Right lung (tissue), 2 donors: ENCODE measurements at regions not wholly inside any gene's neighbourhood (a gene's known extent, or its start where the extent isn't known, plus 50 kb on each side); places are given as distances from the start of the nearest gene placed in this dataset.

Experiments used
- DNase-seq, 2 donors: peaks; one replicate each; pipeline ENCODE4 v3.0.0-alpha.2; 2013

DNA sequence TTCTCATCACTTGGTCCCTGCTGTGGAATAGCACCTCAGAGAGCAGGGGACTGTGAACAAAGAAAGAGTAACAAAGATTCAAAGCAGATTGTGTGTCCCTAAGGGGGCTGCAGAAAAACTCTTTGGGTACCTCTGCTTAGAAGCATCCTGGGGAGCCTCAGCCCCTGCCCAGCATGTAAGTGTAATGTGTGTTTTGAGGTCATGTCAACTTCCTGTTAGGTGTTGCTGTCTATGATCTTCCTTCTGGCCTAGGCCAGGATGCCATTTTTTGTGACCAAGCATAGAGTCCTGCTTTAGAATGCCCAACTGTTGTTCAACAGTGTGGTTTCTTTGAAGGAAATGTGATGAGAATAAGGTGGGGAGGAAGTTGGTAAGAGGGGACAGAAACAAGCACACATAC, 77.1 kb upstream of the BCL6 start:
- no peak for DNase-seq

DNA sequence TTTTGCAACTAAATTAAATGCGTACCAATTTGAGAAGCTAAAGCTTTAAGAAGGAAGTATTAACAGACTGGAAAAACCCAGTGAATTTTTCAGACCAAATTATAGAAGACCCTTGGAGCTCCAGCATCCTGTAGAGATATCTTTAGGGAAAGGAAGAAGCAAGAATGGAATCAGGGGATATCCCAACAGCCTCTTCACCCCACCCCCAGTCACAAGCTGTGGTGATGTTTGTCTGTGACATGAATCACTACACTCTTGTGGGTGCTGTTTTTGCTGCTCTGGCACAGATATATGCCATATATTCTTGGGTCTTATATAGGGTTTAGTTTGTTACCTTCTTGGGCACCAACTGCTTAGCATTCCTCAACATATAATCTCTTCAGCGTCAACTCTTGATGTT, 78.5 kb upstream of the BCL6 start:
- DNase-seq: no peak

DNA sequence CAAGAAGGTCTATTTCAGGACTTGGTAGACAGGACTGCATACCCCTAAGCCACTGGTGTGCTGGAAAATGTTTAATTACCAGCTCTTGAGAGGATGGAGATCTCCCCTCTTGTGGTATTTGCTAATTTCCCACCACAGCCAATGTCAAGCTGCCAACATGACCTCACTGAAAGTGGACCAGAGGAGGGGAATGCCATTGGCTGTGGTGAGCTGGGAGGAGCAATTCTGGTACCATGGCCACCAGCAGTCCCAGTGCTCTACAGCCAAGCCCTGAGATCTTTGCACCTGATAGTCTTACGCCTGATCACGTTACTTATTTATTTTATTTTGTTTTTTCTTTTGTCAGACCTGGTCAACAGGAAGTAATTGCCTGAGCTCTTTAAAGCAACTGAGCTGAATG, 82.5 kb upstream of the BCL6 start:
- DNase-seq: no peak

DNA sequence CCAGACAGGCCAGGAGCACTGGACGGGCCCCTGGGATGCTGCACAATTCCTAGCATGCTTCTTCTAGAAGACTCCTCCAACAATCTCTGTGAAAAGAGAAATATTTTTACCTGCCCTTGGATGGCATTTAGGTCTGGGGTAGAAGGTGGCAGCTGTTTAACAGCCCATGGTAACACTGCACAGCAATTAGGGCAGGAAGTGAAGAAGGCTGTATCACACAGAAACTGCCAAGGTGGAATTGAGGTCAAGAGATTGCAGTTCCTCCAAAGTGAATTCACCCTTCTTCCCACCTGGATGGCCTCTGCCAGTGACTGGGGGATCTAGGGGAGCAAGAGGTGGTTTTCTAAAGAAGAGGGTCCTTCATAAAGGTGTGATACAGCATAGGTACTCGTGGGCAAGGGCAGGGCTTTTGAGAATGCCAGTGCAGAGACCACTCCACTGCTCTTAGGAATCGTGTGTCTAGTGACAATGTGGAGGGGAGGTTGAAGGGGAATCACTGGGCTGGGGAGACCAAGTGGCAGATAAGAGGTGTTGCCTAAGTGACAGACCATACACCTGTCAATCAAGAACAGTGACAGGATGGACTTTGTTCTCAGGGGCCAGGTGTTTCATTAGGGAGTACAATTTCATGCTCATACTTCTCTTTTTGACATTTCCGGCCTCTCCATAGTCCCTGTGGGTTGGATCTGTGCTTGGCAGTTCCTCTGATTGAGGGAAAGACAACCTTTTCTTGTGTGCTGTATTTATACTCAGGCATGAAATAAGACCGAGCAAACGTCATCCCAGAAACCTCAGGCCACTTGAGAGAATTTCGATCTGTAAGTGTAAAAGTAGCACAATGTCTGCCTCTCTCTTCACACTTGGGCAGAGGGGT, 83.5 kb upstream of the BCL6 start:
- no peak for DNase-seq

DNA sequence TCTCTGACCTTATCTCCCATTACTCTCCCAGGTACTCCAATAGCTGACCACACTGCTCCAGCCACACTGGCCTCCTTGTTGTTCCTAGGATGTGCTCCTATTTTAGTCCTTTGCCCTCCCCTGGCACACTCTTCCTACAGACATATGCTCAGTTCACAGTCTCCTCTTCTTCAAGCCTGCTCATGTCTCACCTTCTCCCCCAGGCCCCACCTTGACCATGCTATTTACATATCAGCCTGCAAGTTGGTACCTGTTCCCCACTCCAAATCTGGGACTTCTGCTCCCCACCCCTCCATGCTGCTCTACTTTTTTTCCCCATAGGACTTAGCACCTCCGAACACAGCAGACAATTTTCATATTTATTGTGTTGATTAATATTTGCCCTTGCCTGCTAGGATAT, 84.9 kb upstream of the BCL6 start:
- no peak for DNase-seq

DNA sequence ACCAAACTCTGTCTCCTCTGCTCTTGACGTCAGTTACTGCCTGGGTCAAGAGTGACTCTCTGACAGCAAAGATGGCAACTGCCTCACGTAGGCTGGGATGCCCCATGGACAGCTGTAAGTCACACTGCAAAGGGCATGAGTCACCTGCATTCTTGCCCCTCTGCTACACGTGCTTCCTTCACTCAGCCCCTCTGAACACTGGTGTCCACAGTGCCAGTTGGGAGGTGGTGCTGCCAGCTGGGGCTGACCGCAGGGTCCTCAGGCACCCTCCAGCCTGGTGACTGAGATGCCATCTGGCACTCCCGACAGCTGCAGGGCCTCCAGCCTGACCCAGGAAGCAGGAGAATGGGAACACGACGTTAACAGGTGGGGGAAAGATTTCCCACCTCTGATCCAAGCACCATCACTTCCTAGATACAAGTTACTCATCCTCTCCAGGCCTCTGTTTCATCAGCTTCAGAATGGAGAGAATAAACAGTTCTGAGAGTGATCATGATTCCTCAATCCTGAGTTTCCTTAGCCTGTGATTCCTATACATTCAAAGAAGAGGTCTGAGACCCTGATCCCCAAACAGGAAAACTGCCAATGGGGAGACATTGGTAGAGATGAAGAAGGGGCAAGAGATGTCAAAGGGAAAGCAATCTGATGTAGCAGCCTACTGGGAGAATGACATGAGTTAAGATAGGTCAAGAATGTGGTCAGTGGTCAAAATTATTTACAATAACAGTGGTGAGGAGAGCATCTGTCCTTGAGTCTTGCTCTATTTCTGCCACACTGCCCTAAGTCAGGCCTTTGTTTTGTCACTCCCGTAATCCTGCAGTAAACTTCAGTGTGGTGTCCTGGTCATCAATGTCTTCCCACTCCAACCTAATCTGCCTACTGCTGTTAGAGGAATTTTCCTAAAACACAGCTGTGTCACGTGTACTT, 86.1 kb upstream of the BCL6 start:
- no peak for DNase-seq

DNA sequence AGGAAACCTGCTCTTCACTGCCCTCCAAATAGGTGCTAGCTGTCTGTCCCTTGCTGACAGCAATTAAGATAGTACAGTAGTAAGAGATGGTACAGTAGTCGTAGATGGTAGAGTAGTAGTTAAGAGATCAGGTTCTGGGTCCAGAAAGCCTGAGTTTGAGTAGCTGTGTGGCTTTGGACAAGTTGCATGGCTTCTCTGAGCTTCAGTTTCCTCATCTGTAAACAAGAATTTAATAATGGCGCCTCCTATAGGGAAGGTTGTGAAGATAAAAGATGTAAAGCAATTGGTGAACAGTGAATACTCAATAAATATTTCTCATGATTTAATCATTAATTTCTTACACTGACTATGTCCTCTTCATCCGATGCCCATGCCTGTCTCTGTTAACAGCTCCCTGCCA, 86.9 kb upstream of the BCL6 start:
- DNase-seq: no peak

DNA sequence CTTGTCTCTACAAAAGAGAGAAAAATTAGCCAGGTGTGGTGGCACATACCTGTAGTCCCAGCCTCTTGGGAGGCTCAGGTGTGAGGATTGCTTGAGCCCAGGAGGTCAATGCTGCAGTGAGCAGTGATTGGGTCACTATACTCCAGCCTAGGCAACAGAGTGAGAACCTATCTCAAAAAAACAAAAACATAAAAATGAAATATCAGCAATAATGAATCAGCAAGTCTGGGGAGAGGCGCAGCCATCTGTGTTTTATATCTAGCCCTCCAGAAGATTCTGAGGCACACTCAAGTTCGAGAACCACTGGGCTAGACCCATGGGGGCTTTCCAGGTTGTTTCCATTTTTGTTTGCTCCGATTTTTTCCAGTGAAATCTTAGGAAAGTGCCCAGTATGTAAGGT, 88.1 kb upstream of the BCL6 start:
- DNase-seq: no peak

DNA sequence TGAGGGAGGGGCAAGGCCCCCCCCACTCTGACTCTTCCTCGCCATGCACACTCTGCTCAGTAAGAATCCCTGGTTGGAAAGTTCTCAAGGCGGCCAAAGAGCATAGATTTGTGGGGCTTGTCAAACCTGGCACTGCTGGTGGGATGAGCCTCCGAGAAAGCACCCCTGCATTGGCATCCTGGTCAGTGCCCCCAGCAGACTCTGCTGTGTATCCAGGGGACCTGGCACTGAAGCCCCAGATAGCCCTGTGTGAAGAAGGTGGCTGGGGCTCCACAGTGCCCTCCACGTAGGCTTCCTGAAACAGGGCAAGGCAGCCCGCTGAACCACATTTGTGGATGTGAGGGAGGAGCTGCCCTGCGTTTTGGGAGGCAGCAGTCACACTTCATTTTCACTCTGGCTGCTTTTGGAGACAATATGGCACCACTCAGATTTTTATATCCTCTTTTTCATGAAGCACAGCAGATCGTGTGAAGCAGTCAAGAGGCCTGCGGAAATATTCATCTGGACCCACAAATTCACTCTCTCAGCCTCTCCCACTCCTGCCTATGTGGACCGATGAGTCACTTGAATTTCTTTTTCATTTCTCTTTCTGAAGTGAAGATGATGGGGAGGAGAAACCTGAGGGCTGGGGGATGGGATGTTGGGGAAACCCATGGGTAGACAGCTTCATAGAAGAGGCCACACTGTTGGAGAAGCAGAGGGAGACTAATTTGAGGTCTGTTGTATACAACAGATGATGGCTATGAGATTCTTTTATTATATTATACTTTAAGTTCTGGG, 88.7 kb upstream of the BCL6 start:
- no peak for DNase-seq

DNA sequence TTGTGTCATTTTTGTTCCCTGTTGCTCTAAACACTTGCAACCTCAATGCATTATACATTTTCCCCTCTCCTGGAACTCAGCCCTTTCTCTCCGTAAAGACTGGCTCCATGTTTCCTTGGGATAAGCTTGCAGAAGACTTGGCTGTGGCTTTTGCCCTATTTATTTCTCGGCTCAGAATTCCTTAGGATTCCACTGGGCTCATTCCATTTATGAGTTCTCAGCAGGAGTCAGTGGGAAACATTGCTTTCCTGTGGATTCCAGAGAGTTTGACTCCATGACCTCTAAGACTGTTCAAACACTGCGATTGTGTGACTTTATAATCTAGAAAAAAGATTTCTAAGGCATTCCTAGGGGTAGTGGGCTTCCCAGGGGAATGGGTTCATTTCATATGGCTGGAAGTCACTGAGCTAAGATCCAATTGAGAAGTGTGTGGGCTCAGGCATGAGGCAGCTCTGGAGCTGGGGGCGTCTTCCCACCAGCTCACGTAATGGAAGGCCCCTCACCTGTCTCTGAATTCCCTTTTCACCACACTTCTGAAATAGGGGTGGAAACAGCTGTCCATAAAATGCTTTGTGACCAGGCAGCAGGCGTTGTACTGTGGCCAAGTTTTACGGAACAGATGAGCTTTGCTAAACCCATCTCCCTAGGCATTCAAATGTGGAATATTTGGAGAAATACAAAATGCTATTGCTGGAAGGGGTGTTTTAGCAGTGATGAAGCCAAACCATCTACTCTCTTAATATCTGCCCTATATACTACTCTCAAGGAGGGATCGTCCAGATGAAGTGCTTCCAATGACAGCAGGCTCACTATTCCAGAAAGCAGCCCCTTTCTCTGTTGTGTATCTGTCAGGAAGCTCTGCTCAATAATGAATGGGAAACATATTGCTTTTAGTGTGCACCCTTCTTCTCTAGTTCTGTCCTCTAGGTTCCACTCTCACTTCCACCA, 91.8 kb upstream of the BCL6 start:
- DNase-seq: no peak

DNA sequence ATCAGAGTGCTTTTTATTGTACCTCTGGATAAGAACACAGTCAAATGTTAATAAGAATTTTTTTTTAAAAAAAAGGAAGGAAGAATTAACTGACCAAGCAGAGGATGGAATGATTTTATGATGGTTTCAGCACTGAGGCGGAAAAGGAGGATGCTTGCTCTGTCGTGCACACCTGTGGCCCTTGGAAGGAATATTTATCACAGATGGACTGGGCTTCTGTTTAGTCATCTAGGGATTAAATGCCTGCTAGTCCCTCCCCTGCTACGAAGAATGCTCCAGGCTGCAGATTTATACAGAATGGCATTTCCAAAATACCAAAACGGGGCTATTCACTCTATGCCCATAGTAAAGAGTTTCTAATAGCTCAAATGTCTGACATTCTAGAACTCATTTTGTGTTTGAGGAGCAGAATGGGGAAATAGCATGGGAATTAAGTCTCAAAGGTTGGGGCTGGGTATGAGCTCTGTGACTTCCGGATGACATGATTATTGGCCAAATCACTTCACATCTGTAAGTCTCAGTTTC, 92.8 kb upstream of the BCL6 start:
- DNase-seq: no peak

DNA sequence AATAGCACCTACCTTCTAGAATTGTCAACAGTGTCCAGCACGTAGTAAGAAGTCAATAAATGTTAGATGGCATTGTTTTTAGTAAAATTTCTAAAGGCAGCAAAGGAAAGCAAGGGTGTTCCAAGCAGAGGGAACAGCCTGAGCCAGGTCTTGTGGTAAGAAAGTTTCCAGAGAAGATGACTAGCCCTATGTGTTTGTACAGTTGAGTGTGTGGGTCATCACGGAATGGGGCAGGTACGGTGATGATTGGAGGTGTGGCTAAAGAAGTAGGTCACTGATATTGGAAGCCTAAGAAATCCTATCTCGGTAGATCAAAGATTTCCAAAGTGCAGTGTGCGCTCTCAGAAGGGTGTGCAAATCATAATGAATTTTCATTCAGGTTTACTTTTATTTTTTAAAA, 94.2 kb upstream of the BCL6 start:
- no peak for DNase-seq

DNA sequence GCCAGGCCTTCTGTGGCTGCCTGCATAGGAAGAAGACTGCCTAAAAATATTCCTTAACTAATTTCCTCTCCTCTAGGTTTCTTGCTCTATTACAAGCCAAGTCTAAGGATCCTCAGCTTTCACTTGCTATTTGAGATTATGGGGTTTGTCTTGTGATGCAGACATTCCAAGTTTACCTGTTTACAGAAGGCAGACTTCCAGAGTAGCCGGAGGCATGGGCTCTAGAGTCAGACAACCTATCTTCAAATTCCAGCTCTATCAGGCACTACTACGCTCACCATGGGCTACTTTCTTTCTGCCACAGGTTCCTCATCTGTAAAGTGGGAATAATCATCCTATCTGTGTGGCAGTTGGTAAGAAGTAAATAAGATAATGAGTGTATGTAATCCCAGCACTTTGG, 95.6 kb upstream of the BCL6 start:
- DNase-seq: no peak

DNA sequence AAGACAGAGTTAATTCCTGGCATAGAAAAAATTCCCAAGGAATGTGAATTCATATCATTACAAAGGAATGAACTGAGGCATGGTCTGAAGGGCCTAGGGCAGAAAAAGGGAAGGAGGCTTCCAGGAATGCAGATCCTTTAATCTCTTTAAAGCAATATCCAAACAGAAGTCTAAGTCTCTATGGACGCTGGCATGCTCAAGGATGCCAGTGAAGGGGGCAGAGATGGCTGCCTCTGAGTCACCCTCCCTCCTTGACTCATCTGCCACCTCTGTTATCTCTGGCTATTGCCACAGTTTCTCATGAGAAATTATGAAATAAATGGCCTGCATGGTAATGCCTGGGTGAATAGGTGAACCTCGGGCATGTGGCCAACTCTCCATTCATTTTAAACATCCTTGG, 96.3 kb upstream of the BCL6 start:
- DNase-seq: no peak

DNA sequence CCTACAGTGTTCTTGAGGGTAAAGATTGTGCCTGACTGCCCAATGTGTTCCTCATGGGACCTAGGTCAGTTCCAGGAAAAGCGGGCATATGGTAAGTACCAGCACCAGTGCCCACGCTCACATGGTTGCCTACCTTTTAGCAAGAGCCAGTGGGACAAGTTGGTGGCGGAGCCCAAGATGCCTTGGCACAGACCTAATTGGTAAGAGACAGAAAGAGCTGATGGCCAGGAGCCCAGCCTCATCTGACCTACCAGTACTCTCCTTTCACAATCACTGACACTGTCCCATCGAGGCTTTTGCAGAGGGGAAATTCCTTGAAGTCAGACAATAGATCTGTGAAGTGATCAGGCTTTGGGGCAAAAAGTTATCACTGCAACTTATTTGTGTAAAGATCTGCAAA, 98.4 kb upstream of the BCL6 start:
- DNase-seq: no peak

DNA sequence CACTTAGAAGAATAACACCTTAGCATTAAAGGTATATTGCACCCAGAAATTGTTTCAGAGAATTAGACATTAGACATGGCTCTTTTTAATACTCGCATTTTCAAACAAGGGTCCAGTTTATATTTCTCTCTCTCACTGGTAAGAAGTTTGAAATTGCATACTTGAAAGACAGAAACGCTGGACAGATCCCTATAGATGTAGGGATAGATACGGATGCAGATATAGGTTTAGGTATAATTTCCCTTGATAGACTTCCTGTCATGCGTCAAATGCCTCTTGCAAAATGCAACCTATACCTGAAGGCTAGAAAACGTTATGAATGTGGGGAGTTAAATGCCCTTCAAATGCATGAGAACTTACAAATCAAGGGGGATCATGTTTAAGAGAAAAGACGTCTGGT, 99.4 kb upstream of the BCL6 start:
- DNase-seq: no peak

DNA sequence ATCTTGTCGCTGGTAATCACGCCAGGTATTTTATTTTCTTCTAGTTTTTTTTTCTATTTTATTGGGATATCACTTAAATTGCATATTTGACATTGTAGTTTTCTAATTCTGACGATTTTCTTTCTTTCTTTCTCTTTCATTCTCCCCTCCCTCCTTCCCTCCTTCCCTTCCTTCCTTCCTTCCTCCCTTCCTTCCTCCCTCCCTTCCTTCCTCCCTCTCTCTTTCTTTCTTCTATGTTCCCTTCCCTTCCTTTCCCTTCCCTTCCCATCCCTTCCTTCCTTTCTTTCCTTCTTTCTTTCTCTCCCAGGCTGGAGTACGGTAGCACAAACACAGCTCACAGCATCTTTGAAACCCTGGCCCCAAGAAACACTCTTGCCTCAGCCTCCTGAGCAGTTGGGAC, 100.6 kb upstream of the BCL6 start:
- no peak for DNase-seq

DNA sequence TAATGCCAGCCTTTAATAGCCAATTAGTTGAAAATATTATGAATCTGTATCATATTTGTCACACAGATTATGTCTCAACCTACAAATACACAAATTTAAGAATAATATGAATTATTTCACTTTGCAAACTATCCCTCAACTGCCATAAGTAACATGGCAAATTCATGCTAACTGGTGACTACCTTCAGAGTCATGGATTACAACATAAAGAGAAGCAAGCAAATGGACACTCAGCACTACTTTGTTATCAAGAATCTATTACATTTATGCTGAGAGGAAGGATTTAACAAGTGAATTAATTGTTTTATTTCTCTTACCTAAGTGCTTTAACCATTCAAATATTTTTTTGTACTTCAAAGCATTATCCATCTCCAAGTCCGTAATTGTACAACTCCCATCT, 103.1 kb upstream of the BCL6 start:
- DNase-seq: no peak

DNA sequence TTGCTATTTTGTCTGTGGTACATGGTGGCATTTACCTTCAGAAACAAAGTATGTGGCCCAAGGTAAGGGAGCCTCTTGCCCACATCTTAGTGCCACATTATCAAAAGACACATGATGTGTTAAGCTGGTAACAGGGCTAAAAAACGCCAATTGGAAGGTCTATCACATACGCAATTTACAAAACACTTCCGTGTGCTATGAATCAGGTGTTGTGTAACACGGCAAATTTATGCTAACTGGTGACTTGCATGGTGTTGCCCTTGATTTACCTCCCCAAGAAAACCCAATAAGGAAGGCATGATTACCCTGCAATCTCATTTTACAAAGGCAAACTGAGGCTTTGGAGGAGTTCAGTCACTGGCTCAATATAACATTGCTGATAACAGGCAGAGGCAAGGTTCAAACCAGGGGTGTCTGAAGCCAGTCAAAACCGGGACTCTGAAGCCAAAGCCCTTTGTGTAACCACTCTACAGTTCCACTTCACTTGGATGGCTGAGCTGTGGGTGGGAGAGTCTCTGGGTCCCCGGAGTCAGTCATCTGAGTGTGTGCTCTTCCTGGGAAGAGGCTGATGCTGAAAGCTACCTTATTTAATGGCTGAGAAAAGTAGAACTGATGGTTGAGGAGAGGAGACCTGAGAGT, 103.9 kb upstream of the BCL6 start:
- no peak for DNase-seq

DNA sequence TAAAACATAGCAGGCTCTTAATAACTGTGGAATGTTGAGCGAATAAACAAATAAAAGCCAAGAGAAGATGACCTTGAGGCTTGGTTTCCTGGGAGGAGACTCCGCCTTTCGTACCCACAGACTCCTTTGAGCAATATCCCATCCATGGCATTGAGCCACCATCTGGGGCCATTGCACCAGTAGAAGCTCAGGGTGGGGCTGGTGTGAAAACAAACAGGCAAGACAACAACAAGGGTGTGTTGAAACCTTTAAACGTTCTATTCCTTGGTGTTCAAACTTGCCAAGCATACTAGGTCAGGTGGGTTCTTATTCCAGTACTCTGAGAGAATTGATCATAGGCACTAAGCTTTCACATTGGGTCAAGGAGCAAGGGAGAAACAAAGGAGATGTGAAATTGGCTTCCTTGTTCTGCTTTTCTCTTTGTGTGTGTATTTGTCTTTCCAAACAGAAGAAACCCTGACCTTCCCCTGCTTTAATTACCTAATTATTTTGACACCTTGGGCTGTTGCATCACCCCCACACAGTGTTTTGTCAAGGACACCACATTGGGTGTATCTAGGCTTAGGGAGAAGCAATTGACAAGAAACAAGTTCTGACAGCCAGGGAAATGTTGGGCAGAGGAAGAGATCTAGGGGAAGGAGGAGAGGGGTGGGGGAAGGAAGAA, 105.1 kb upstream of the BCL6 start:
- DNase-seq: no peak
